LNCAP (cell line): ENCODE measurements at regions not wholly inside any gene's neighbourhood (a gene's known extent, or its start where the extent isn't known, plus 50 kb on each side); places are given as distances from the start of the nearest gene placed in this dataset.

Experiments used
- CTCF ChIP-seq: fragments of 450-650 bp; IDR thresholded peaks from 2 replicates; pipeline ENCODE4 v1.5.1; 2017; ENCODE audit warnings: mild to moderate bottlenecking

GRCh38 chr9:621201-621855 is 220.2 kb upstream of the DMRT1 start:
- TF ChIP-seq CTCF = no peak

GRCh38 chr9:624935-625500 is 216.5 kb upstream of the DMRT1 start:
- no peak for TF ChIP-seq CTCF

- TF ChIP-seq CTCF = no peak
These were observed 215.9 kb upstream of the DMRT1 start for GRCh38 chr9:625613-626012.

GRCh38 chr9:626596-626995 is 214.9 kb upstream of the DMRT1 start:
- no peak for TF ChIP-seq CTCF

- TF ChIP-seq CTCF = no peak
These were observed 214.0 kb upstream of the DMRT1 start for GRCh38 chr9:627336-627970.

- TF ChIP-seq CTCF = no peak
These were observed 212.4 kb upstream of the DMRT1 start for GRCh38 chr9:629146-629545.

- no peak for TF ChIP-seq CTCF
These were observed 210.7 kb upstream of the DMRT1 start for GRCh38 chr9:630817-631216.
